ENCODE measurements at regions not wholly inside any gene's neighbourhood (a gene's known extent, or its start where the extent isn't known, plus 50 kb on each side); places are given as distances from the start of the nearest gene placed in this dataset.

DNA sequence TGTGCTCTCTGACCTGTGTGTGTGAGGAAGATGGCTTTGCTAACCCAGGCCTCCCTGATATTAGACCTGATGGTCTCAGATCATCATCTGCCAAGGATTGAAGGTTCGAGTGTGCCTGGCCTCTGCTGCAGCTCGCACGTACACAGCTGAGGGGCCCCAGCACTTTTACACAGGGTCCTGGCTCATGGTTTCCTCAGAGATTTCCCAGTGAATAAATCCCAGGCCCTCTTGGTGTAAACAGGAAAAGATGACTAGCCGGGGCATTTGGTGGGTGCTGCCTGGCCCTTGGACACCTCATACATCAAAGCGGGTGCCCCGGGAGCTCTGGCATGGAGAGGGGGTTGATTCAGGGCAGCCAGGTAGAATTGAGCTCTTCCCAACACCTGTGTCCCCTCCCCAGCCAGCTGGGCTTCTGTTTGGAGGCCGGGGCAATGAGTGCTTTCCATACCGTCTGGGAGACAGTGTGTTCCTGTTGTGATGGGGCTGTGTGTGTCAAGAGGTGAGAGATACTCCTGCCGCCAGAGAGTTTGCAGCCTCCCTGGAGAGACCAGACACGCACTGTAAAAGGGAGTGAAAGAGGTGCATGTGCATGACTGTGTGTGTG is 72.5 kb upstream of the TLE3 start:
- peak; percentile 11 for DNase-seq

DNA sequence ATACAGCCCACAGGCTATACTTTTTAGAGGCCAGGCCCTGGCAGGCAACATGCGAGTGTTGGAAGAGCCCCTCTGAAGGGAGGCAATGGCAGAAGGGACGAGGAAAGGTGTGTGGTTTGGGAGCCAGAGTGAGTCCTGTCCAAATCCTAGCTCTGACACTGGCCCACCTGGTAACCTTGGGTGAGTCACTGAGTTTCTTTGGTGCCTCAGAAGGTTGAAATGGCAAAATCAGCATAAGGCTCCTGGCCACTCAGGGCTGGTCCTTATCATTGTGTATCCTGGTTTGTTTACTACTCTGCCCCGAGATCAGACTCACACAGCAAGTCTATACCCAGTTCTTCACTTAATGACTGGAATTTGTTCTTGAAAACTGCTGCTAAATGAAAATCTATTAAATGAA is 71.4 kb upstream of the TLE3 start:
- no peak for DNase-seq

DNA sequence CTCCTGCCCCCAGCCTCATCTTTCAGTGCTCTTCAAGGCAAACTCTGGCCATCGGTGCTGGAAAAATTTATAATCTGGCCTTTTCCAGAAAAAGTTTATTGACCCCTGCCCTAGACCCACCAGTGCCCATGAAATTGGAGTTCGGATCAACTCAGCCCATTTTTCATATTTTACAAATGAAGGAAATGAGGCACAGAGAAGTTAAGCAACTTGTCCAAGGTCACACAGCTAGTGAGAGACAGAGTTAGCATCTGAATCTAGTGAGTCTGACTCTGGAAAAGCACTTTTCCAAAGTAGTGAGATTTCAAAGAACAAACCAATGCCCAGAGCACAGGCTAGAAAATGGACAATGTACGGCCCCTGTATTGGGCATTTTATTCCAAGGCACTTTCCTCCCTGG is 69.4 kb upstream of the TLE3 start:
- DNase-seq = no peak

DNA sequence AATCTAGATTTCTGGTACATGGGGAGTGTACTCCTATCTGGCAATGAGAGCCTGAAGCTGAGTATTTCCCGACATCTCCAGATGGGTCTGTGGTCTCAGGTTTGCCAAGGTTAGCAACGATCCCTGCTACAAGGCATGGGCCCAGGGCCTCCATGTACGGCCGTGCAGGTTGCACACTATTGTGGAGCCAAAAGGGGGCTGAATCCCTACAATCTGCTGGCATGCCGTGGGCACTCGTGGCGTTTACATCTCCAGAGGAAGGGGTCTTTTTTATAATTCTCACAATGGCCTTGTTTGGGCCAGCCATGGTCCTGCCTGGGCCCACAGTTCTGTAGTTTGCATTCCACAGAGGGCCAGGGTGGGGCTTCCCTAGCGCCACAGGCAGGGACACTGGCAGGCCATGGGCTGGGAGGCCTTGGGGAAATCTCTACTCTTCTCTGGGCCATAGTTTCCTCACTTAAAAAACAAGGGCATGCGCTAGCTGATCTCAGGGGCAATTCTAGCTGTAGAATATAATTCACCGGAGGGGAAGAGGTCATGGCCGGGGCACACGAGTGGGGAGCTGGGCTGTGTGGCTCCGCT is 68.9 kb upstream of the TLE3 start:
- DNase-seq = peak; percentile 25

DNA sequence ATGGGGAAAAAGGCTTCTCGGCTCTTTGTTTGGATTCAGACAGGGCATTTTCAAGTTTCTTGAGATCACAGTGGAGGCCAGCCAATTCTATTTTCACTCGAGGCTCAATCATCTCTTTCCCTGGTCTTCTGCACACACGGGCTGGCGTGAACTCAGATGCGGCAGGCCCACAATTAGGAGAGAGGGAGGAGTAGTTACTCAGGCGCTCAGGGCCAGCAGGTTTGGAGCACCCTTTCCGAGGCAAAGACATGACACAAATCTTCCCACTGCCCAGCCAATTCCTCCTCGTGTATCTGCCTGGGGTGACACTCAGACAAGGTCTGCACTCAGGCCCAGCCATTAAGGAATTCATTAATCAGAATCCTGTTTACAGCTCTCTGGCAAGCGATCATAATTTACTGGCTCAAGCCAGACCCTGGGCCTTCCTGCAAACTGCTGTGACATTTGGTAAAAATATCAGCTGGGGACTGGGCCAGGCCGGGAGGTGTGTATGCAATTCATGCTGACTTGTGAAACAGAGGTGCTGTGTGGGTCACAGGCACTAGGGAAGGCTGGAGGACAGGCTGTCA is 68.1 kb upstream of the TLE3 start:
- DNase-seq = peak; percentile 92

DNA sequence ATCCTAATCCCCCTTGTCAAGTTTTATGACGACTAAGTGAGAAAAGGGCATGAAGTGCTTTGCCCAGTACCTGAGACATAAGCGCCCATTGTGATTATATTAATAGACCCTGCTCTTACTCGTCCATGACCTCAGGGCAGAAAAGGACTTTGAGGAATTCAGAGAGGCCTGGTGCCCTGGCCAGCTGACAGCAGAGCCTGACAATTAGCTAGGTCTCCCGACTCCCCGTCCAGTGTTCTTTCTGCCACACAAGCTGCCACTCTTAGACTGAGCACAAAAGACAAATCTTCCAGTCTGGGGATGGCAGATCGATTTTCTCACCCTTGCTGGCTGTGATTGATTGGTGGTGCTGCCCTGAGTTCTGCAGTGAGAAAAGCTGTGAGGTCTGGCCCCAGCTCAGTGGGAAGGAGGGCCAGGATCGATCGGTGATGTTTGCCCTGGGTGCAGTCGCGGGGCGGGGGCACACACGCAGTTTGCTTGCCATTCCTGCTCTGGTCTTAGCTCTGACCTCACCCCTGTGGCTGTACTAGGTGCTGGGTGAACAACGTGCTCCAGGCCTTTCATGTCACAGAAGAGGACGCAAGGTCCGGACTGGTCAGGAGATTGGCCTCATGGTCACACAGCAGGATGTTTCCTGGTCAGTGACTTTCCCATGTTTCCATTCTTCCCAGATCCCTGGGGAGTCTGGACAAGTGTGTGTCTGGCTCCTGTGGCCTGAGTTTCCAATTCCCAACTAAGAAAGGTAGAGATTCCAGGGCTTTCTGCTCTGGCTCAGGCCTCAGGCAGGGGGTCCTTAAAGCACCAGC is 67.4 kb upstream of the TLE3 start:
- DNase-seq = no peak

DNA sequence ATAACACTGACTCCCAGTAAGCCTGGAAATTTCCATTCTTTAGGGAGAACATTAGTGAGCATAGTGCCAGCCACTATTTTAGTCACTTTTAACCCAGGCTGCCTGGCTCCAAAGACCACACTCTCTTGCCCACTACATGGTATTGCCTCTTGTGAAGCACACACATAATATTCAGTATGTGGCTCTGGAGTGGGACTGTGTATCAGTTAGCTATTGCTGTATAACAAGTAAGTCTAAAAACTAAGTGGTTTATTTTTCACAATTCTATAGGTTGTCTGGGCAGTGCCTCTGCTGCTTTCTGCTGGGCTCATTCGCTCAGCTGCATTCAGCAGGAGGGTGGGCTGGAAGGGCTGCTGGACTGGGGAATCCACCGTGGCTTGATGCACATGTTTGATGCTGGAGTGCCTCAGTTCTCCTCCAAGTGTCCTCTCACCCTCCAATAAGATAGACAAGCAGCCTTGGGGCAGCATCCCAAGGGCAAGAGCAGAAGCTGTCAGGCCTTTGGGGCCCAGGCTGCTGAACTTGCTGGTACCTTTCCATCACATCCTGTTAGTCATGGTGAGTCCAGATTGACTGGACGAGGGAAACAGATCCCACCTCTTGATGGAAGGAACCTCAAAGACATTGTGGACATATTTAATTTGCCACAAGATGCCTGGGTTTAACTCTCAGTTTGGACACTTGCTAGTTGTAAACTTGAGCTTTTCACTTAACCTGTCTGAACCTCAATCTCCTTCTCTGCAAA is 66.6 kb upstream of the TLE3 start:
- DNase-seq = peak; percentile 4

DNA sequence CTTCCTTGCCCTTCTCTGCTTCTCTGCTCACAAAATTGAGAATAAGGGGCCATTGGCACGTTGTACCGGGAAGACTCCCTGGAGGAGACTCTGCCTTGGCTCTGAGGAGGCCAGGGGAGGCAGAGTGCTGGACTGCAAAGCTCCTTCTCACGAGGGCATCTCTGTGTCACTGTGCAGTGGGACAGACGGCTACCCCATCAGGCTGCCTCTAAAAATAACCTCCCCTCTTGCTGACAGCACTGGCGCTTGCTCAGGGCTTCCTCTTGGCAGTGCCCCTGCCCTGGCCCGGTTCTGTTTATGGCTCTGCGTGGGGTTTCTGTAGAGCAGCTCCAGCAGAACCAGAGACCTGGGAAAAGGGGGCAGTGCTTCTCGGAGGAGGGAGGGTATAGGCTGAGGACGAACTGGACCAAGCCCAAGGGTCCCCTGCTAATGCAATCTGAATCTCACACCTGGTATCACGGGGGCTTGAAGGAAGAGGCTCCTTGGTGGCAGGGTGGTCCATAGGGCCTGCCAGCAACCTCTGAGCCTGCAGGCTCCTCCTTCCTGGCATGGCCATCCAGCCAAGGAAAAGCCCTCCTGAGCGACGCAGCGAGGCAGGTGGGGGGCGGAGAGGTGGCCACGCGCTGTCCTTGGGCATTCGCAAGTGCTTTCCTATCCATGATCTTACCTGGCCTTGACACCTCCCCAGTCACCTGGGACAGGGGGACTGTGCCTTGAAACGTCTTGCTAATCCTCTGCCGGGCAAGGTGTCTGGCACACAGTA is 63.3 kb upstream of the TLE3 start:
- peak; percentile 35 for DNase-seq

DNA sequence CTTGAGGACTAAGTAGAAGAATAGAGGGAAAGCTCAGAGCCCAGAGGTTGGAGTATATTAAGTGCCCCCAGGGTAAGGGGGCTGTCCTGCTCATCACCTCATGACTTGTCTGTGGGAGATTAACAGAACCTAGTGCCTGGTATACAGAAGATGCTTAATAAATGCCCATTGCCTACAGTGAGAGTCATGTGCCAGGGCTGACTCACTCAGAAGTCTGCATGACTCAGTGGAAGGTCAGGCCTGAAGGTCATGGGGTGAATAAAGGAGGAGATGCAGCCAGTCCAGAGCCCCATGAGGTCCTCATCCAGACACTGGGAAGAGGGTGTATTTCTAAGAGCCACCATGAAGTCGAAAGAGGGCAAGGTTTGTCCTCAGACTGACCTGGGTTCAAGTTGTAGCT is 62.5 kb upstream of the TLE3 start:
- DNase-seq = peak; percentile 1

DNA sequence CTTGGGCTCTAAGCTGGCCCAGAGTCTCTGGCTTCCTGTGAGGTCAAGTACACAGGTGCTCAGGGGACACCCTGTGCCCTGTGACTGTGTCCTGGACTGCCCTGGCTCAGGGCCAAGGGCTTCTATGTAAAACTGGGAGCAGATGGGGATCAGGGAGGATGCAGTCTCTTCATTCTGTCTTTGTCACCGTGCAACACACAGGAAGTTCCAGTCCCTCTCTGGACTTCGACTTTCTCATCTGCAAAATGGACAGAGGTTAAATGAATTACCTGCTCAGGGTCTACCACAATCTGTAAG is 61.9 kb upstream of the TLE3 start:
- DNase-seq = peak; percentile 11

DNA sequence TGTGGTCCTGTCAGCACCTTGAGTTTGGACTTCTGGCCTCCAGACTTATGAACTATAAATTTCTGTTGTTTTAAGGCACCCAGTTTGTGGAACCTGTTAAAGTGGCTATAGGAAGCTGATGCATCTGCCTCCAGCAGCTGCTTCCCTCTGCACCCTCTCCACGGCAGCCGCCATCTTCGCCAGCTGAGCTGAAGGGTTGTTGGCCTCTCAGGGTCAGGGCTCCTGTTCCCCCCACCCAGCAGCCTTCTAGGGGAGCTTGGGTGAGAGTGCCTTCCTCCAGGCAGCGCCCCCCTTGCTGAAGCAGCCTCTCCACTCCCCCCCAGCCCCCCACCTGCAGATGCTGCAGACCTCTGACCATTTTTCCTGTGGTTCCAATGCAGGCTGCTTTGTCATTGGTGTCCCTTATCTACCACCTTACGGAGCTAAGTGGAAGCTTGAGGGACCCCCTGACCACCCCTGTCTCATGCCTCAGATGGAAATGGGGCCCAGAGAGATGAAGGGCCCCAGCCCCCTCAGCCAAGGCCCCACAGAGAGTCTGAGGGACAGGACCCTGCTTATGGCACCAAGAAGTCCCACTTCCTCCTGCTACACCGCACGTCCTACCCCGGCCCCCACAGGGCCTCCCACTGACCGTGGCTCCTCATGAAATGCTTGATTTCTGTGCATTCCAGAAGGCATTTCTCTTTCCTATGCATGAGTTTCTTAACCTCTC is 61.4 kb upstream of the TLE3 start:
- DNase-seq = peak; percentile 16

DNA sequence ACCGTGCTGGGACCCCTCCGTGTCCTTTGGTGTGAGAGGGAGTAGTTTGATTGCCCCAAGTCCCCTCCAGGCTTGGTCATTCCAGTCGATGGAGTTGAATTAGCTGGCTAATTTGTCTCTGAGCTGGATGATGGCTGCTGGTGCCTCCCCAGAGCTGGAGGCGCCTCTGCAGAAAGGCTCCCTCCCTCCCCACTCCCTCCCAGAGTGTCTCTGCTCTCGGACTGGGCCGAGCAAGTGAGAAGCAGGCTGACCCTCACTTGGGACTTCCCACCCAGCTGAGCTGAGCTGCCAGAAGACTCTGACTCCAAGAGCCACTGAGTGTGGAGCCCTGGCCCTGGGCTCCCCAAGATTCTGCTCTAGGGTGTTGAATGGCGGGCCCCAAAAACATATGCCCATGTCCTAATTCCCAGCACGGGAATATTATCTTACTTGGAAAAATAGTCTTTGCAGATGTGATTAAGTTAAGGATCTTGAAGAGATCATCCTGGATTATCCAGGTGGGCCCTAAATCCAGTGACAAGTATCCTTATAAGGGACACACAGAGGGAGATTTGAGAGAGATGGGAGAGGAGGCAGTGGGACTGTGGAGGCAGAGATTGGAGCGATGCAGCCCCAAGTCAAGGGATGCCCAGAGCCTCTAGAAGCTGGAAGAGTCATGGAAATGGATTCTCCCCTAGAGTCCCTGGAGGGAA is 60.7 kb upstream of the TLE3 start:
- peak; percentile 10 for DNase-seq

DNA sequence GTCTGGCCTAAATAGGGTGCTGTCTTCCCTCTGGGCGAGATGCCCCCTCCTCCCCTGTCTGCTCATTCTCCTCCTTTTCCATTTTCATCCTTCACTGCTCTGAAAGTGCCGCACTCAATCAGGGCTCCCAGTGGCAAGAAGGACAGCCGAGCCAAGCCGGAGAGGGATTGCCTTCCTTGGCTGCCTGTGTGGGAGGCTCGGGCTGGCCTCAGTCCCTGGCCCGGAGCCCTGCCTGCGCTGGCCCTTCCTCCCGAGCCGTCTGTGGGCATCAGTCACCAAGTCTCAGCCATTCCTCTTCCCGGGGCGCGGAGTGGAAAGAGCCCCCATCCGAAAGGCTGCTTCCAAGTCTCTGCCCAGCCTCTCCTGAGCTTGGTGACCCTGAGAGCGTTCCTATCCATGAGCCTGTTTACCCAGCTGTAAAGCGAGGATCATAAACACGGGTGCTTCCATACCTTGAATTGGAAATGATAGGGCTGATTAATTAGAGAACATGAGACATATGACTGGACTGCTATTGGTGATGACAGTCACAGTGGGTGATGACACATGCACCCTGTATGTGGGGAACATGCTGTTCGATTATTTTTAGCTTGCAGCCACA is 59.1 kb upstream of the TLE3 start:
- DNase-seq = peak; percentile 69

DNA sequence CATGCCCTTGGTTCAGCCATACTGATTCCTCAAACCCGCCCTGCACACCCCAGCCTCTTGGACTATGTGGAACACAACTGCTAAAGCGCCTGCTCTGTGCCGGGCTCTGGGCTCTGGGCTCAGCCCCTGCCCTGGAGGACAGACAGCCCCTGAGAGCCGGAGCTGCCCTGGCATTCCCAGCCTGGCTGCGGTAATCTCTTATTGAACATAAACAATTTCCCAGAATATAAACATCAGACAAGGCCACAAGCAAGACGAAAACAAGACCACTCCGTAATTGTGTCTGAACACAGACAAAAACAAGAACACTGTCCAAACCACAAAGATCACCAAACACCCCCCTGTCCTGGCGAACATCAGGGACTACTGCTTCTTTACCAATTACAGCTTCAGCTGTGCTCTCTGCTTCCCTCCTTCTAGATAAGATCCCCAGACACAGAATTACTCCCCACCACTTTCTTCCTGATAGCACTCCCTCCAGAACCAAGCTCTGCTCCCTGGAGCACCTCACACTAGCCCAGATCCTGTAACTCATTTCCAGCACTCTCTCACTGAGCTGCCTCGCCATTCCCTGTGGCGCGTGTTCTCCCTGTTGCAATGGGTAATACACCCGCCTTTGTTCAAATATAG is 57.1 kb upstream of the TLE3 start:
- peak; percentile 56 for DNase-seq

DNA sequence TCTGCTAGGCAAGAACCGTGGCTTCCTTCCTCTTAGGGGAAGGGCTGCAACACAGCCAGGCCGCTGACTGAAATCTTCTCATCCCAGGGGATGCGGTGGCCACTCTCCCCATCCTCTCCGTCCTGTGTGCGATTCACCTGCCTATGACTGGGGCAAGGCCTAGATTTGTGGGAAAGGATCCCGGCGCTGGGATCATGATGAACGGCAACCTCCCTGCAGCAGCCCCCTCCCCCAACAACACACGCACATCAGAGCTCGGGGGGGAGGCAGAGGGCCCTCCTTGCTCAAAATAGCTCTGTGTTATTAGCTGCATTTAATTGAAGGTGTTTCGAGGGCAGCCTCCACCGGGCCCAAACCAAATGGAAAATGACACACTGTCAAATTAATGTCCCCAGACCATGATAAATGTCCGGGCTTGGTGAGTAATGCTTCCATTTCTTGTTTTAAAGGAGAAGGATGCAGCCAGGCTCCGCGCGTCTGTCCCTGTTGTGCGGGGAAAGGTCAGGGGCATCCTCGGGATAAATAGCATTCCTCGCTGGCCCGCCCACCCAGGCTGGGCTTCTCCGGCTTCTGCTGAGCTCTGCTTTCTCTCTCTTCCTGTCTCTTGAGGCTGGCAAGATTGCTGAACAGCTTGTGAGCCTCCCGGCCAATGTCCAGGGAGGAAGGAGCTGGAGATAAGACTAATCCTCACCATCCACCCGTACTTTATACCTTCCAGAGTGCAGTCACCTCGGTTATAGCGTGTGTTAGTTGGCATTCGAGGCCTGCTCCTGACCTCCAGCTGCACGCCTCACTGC is 56.4 kb upstream of the TLE3 start:
- peak; percentile 15 for DNase-seq

DNA sequence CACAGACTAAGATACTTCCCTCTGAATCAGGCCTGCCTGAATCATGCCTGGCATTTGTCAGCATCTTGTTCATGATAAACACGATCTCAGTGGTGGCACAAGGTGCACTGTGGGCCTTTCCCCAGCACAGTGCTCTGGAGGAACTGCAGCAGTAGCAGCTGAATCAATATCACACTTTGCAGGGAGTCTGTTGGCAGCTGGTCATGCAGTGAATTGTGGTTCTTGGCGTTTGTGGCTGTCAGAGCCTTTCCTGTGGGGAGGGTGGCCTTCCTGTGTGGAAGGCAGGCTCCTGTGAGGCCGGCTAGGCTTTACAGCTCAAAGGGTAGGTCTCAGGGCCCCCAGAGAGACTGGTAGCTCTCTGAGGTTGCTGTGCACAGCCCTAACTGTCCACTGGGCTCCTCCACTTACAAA is 54.4 kb upstream of the TLE3 start:
- DNase-seq = peak; percentile 15

DNA sequence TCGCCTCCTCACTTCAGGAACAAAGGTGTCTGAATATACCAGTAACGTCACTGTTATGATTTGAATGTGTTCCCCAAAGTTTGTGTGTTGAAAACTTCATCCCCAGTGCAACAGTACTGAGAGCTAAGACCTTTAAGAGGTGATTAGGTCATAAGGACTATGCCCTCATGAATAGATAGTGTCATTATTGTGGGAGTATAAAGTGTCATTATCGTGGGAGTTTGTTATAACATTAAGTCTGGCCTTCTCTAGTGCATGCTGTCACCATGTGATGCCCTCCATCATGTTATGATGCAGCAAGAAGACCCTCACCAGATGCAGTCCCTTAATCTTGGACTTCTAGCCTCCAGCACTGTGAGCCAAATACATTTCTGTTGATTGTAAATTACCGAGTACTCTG is 53.7 kb upstream of the TLE3 start:
- no peak for DNase-seq

DNA sequence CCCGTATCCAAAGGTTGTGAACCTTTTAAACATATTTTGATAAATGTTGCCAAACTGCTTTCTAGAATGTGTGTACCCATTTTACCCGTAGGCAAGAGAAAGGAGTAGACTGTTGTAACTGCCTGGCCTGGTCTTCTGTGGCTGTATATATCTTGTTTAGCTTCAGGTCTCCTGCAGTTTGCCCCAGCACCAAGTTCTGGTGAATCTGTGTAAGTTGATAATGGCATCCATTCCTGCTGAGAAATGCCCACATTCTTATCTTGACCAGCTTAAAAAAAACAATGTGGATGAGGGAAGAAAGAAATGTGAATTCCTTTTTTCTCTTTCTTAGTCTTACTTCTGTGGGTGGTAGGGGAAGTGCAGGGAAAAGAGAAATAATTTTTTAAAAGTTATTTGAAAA is 53.3 kb upstream of the TLE3 start:
- DNase-seq = no peak

DNA sequence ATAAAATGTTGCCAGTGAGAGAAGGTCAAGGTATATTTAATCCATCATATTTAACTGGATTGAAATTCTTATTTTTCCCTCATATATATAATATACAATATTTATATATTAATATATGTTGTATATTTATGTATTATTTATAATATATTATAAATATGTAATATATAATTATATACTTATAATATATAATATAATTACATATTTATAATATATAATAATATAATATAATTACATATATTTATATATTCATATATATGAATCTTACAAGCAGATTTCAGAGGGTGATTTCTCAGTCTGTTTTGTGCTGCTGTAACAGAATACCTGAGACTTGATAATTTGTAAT is 52.7 kb upstream of the TLE3 start:
- no peak for DNase-seq

Measured in right hindlimb (tissue), 1 donor.